Neural cell (in vitro differentiated cells): ENCODE measurements at regions not wholly inside any gene's neighbourhood (a gene's known extent, or its start where the extent isn't known, plus 50 kb on each side); places are given as distances from the start of the nearest gene placed in this dataset.

Experiments
- H2AFZ ChIP-seq: fragments of 200-600, 300-800 bp; sonication (generic), shearing (Covaris generic); 2 replicates; pipeline ENCODE4 v1.6.0; 2014; ENCODE audit warnings: low read depth, mild to moderate bottlenecking, antibody characterized with exemption, low read length, moderate library complexity
- H3F3A ChIP-seq: fragments of 200-600 bp; shearing (Covaris generic); 2 replicates; pipeline ENCODE4 v1.6.1; 2016; ENCODE audit warnings: mild to moderate bottlenecking, moderate library complexity, mixed read lengths, antibody characterized with exemption, low read length; ENCODE audit not compliant: insufficient read depth, poor library complexity, severe bottlenecking
- H3K27ac ChIP-seq: fragments of 200-600, 300-800 bp; sonication (generic), shearing (Covaris generic); 2 replicates; pipeline ENCODE4 v1.5.1; 2014; ENCODE audit warnings: mild to moderate bottlenecking, low read length, moderate library complexity
- H3K27me3 ChIP-seq: fragments of 300-800, 200-600 bp; sonication (generic), shearing (Covaris generic); 2 replicates; pipeline ENCODE4 v1.6.0; 2014; ENCODE audit warnings: mild to moderate bottlenecking, low read depth, low read length, moderate library complexity; ENCODE audit not compliant: insufficient read depth
- H3K36me3 ChIP-seq: fragments of 300-800, 200-600 bp; sonication (generic), shearing (Covaris generic); 2 replicates; pipeline ENCODE4 v1.5.1; 2014; ENCODE audit warnings: mild to moderate bottlenecking, antibody characterized with exemption, low read length, moderate library complexity; ENCODE audit not compliant: insufficient read depth
- H3K4me2 ChIP-seq: fragments of 300-800, 200-600 bp; sonication (generic), shearing (Covaris generic); 2 replicates; pipeline ENCODE4 v1.6.0; 2014; ENCODE audit warnings: mild to moderate bottlenecking, low read length
- H3K4me3 ChIP-seq: fragments of 300-800, 200-600 bp; sonication (generic), shearing (Covaris generic); 2 replicates; pipeline ENCODE4 v1.5.1; 2014; ENCODE audit warnings: mild to moderate bottlenecking, low read length, moderate library complexity
- H3K79me2 ChIP-seq: fragments of 200-600 bp; shearing (Covaris generic); replicated peaks from 2 replicates; pipeline ENCODE4 v1.6.0; 2014; ENCODE audit warnings: mild to moderate bottlenecking, low read length, moderate library complexity; ENCODE audit not compliant: insufficient read depth
- H3K9ac ChIP-seq: fragments of 300-800, 200-600 bp; sonication (generic), shearing (Covaris generic); 2 replicates; pipeline ENCODE4 v1.6.1; 2016; ENCODE audit warnings: mild to moderate bottlenecking, low read length, mixed read lengths
- H3K9me2 ChIP-seq: fragments of 200-600 bp; shearing (Covaris generic); 2 replicates; pipeline ENCODE4 v1.6.1; 2016; ENCODE audit warnings: mild to moderate bottlenecking, low read length, mixed read lengths; ENCODE audit not compliant: insufficient read depth
- H3K9me3 ChIP-seq: fragments of 200-600, 300-800 bp; sonication (generic), shearing (Covaris generic); 2 replicates; pipeline ENCODE4 v1.6.1; 2016; ENCODE audit warnings: mild to moderate bottlenecking, mixed run types, low read length, moderate library complexity, mixed read lengths
- H4K20me1 ChIP-seq: fragments of 200-600 bp; shearing (Covaris generic); 2 replicates; pipeline ENCODE4 v1.6.1; 2016; ENCODE audit warnings: mild to moderate bottlenecking, mixed run types; ENCODE audit not compliant: insufficient read depth
- CTCF ChIP-seq: fragments of 450-650 bp; IDR thresholded peaks from 2 replicates; pipeline ENCODE4 v1.5.1; 2014; ENCODE audit warnings: antibody characterized with exemption, mild to moderate bottlenecking, moderate library complexity; ENCODE audit not compliant: poor library complexity, severe bottlenecking
- EP300 ChIP-seq: fragments of 450-650 bp; conservative IDR thresholded peaks from 2 replicates; pipeline ENCODE4 v1.6.1; 2014; ENCODE audit warnings: antibody characterized with exemption, mild to moderate bottlenecking, moderate library complexity; ENCODE audit not compliant: poor library complexity, severe bottlenecking
- EZH2 ChIP-seq: fragments of 200-600, 300-800 bp; shearing (Covaris generic), sonication (generic); IDR thresholded peaks from 2 replicates; pipeline ENCODE4 v1.6.1; 2014; ENCODE audit warnings: antibody characterized with exemption, low read length, borderline replicate concordance, mild to moderate bottlenecking; ENCODE audit not compliant: insufficient read depth, poor library complexity, severe bottlenecking
- MXI1 ChIP-seq: fragments of 450-650 bp; conservative IDR thresholded peaks from 2 replicates; pipeline ENCODE4 v1.6.1; 2014; ENCODE audit warnings: antibody characterized with exemption, mild to moderate bottlenecking; ENCODE audit not compliant: poor library complexity, severe bottlenecking
- POLR2AphosphoS5 ChIP-seq: IDR thresholded peaks from 2 replicates; pipeline ENCODE4 v1.6.1; 2012
- RAD21 ChIP-seq: fragments of 450-650 bp; conservative IDR thresholded peaks from 2 replicates; pipeline ENCODE4 v1.6.1; 2014; ENCODE audit warnings: antibody characterized with exemption, mild to moderate bottlenecking, moderate library complexity
- REST ChIP-seq: IDR thresholded peaks from 2 replicates; pipeline ENCODE4 v1.6.1; 2012; ENCODE audit warnings: borderline replicate concordance
- SMC3 ChIP-seq: fragments of 450-650 bp; conservative IDR thresholded peaks from 2 replicates; pipeline ENCODE4 v1.6.1; 2014; ENCODE audit warnings: antibody characterized with exemption, mild to moderate bottlenecking, moderate library complexity; ENCODE audit not compliant: poor library complexity
- TAF1 ChIP-seq: IDR thresholded peaks from 2 replicates; pipeline ENCODE4 v1.6.1; 2012; ENCODE audit warnings: low read depth

DNA sequence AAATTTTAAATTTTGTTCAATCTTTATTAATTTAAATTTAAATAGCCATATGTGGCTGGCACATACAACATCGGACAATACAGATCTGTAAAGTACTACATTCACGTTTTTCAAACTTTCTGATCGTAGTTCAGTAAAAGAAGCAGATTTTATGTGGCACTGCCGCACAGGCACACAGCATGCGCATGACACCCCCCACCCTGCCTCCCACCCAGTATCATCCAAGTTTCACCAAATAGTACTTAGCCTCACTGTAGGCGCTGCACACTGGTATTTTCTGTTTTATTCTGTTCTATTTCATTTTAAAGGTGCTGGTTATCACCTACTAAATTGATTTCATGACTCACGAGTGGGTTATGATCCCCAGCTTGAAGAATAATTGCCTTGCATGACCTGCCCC, 159.9 kb downstream of the HIPK3 start:
- no peaks in the 10 kb centered on the region for H4K20me1 ChIP-seq
- no peak overlapping the region for H3K27ac ChIP-seq
- H3K9ac ChIP-seq, result no peak overlapping the region
- no peak overlapping the region for H3K4me2 ChIP-seq
- no peak overlapping the region for H2AFZ ChIP-seq
- no peaks in the 10 kb centered on the region for H3K27me3 ChIP-seq
- no peak overlapping the region for H3K4me3 ChIP-seq
- H3K79me2 ChIP-seq, result no peaks in the 10 kb centered on the region
- no peaks in the 10 kb centered on the region for H3F3A ChIP-seq
- no peaks in the 10 kb centered on the region for H3K9me2 ChIP-seq
- no peaks in the 10 kb centered on the region for H3K36me3 ChIP-seq
- no peak for TF ChIP-seq REST
- TF ChIP-seq POLR2AphosphoS5, result no peak
- no peak for TF ChIP-seq CTCF
- no peak for TF ChIP-seq EP300
- TF ChIP-seq MXI1, result no peak
- TF ChIP-seq TAF1, result no peak
- TF ChIP-seq EZH2, result no peak
- TF ChIP-seq SMC3, result no peak
- no peak for TF ChIP-seq RAD21
- no peaks in the 10 kb centered on the region for H3K9me3 ChIP-seq

- H3K4me2 ChIP-seq, result no peak overlapping the region
- no peaks in the 10 kb centered on the region for H3K36me3 ChIP-seq
- H3K79me2 ChIP-seq, result no peaks in the 10 kb centered on the region
- H2AFZ ChIP-seq, result no peak overlapping the region
- no peaks in the 10 kb centered on the region for H3K9me3 ChIP-seq
- no peak overlapping the region for H3K27ac ChIP-seq
- TF ChIP-seq TAF1 (no peak), MXI1 (no peak), CTCF (no peak), EZH2 (no peak), EP300 (no peak), SMC3 (no peak), RAD21 (no peak), REST (no peak), POLR2AphosphoS5 (no peak)
- H3F3A ChIP-seq, result no peaks in the 10 kb centered on the region
- no peaks in the 10 kb centered on the region for H3K9me2 ChIP-seq
- no peaks in the 10 kb centered on the region for H3K27me3 ChIP-seq
- H4K20me1 ChIP-seq, result no peaks in the 10 kb centered on the region
- H3K4me3 ChIP-seq, result no peak overlapping the region
- H3K9ac ChIP-seq, result no peak overlapping the region
These were observed 156.1 kb downstream of the HIPK3 start for GRCh38 chr11:33413301-33413700.
